K562 (cell line): ENCODE measurements at regions not wholly inside any gene's neighbourhood (a gene's known extent, or its start where the extent isn't known, plus 50 kb on each side); places are given as distances from the start of the nearest gene placed in this dataset.

Experiments used
- ETS2 ChIP-seq: IDR thresholded peaks from 2 replicates; pipeline ENCODE4 v1.6.1; 2016; ENCODE audit warnings: borderline replicate concordance, missing genetic modification characterization, mild to moderate bottlenecking, moderate library complexity, missing compliant biosample characterization; ENCODE audit not compliant: poor library complexity, severe bottlenecking
- IFI16 ChIP-seq: fragments of 250-450 bp; sonication (Bioruptor Pico); IDR thresholded peaks from 2 replicates; pipeline ENCODE4 v2.1.2; 2022; ENCODE audit warnings: mild to moderate bottlenecking, inconsistent platforms
- ILK ChIP-seq: fragments of 450-650 bp; IDR thresholded peaks from 2 replicates; pipeline ENCODE4 v1.6.1; 2016; ENCODE audit warnings: missing genetic modification characterization, low read depth, mild to moderate bottlenecking, missing compliant biosample characterization, moderate library complexity, borderline replicate concordance
- NCOA2 ChIP-seq, 2 experiments: fragments of 450-650 bp; IDR thresholded peaks; 2 replicates each; pipeline ENCODE4 v1.6.1; 2018; ENCODE audit warnings: mild to moderate bottlenecking in 2 of 2, moderate library complexity in 1 of 2; ENCODE audit not compliant: partially characterized antibody in 2 of 2
- NFIX ChIP-seq: fragments of 250-450 bp; sonication (Bioruptor Pico); IDR thresholded peaks from 2 replicates; pipeline ENCODE4 v1.4.0; 2020; ENCODE audit warnings: low read depth, mild to moderate bottlenecking, moderate library complexity
- PHB ChIP-seq: fragments of 250-450 bp; sonication (Bioruptor Pico); IDR thresholded peaks from 2 replicates; pipeline ENCODE4 v1.5.0; 2021
- POLR2G ChIP-seq: fragments of 200-400 bp; formaldehyde crosslinking; IDR thresholded peaks from 2 replicates; pipeline ENCODE4 v1.6.1; 2017; ENCODE audit warnings: low read depth, mild to moderate bottlenecking, antibody characterized with exemption, low read length, moderate library complexity
- PYGO2 ChIP-seq: fragments of 450-650 bp; IDR thresholded peaks from 2 replicates; pipeline ENCODE4 v1.6.1; 2016; ENCODE audit warnings: mild to moderate bottlenecking, missing genetic modification characterization, moderate library complexity, missing compliant biosample characterization
- XRCC5 ChIP-seq: fragments of 200-400 bp; formaldehyde crosslinking; IDR thresholded peaks from 2 replicates; pipeline ENCODE4 v1.6.1; 2017; ENCODE audit warnings: low read depth, mild to moderate bottlenecking, low read length
- ZFX ChIP-seq: sonication (generic); formaldehyde crosslinking; IDR thresholded peaks from 2 replicates; pipeline ENCODE4 v1.8.0; 2022; ENCODE audit warnings: mild to moderate bottlenecking, missing genetic modification reagents, moderate library complexity
- ZNF146 ChIP-seq: IDR thresholded peaks from one replicate; pipeline ENCODE4 v1.6.1; 2018; ENCODE audit warnings: missing compliant biosample characterization; ENCODE audit not compliant: unreplicated experiment
- TF ChIP-seq, protein P1 (sequence below): fragments of 450-650 bp; formaldehyde crosslinking; IDR thresholded peaks from 2 replicates; pipeline ENCODE4 v1.4.0; 2020; ENCODE audit warnings: mild to moderate bottlenecking
- TF ChIP-seq, protein P2 (sequence below): fragments of 250-450 bp; sonication (Bioruptor Pico); IDR thresholded peaks from 2 replicates; pipeline ENCODE4 v1.8.0; 2022; ENCODE audit warnings: inconsistent platforms, mild to moderate bottlenecking, moderate library complexity, borderline replicate concordance
- TF ChIP-seq, protein P3 (sequence below), 2 experiments: fragments of 450-650 bp; formaldehyde crosslinking in 1 of 2; IDR thresholded peaks; 2 replicates each; pipeline versions ENCODE4 v1.4.0 to v1.6.1; 2014 to 2020; ENCODE audit warnings: mild to moderate bottlenecking in 2 of 2, borderline replicate concordance in 1 of 2, low read depth in 1 of 2
- TF ChIP-seq, protein P4 (sequence below): IDR thresholded peaks from 2 replicates; pipeline ENCODE4 v1.6.1; 2012; ENCODE audit warnings: low read depth, low read length, improper control_type of control experiment, borderline replicate concordance

DNA sequence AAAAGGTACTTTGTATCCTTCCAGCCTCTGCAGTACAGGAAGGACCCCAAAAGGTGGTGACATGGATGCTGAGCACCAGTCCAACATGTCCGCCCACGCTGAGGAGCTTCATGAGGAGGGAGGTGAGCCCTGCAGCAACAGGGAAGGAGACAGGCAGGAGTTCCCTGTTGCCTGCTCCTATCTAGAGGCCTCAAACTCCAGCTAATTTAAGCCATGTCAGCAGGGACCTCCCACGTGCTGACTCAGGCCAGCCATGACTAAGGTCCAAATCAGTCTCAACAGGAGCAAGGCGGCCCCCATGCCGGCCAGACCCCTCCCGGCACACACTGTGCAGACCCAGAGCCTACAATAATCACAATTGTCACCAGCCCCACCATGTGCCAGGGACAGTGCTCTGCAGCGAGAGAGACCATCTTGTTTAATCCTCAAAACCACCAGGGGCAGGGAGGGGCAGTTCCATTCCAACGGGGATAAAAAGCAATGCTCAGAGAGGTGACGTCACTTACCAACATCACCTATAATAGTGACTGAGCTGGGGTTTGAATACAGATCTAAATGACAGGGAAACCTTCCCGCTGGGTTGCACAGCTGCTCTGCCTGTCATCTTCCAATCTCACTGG, 54.5 kb upstream of the GATA2 start (continued):
- TF ChIP-seq, protein P1, sequence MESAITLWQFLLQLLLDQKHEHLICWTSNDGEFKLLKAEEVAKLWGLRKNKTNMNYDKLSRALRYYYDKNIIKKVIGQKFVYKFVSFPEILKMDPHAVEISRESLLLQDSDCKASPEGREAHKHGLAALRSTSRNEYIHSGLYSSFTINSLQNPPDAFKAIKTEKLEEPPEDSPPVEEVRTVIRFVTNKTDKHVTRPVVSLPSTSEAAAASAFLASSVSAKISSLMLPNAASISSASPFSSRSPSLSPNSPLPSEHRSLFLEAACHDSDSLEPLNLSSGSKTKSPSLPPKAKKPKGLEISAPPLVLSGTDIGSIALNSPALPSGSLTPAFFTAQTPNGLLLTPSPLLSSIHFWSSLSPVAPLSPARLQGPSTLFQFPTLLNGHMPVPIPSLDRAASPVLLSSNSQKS (CRISPR knock-in tag): no peak
- TF ChIP-seq XRCC5: no peak
- no peak for TF ChIP-seq NFIX
- no peak for TF ChIP-seq ZNF146 (CRISPR knock-in tag)
- TF ChIP-seq PHB (CRISPR knock-in tag): no peak
- TF ChIP-seq, protein P2, sequence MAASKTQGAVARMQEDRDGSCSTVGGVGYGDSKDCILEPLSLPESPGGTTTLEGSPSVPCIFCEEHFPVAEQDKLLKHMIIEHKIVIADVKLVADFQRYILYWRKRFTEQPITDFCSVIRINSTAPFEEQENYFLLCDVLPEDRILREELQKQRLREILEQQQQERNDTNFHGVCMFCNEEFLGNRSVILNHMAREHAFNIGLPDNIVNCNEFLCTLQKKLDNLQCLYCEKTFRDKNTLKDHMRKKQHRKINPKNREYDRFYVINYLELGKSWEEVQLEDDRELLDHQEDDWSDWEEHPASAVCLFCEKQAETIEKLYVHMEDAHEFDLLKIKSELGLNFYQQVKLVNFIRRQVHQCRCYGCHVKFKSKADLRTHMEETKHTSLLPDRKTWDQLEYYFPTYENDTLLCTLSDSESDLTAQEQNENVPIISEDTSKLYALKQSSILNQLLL (CRISPR knock-in tag): no peak
- TF ChIP-seq, protein P3, sequence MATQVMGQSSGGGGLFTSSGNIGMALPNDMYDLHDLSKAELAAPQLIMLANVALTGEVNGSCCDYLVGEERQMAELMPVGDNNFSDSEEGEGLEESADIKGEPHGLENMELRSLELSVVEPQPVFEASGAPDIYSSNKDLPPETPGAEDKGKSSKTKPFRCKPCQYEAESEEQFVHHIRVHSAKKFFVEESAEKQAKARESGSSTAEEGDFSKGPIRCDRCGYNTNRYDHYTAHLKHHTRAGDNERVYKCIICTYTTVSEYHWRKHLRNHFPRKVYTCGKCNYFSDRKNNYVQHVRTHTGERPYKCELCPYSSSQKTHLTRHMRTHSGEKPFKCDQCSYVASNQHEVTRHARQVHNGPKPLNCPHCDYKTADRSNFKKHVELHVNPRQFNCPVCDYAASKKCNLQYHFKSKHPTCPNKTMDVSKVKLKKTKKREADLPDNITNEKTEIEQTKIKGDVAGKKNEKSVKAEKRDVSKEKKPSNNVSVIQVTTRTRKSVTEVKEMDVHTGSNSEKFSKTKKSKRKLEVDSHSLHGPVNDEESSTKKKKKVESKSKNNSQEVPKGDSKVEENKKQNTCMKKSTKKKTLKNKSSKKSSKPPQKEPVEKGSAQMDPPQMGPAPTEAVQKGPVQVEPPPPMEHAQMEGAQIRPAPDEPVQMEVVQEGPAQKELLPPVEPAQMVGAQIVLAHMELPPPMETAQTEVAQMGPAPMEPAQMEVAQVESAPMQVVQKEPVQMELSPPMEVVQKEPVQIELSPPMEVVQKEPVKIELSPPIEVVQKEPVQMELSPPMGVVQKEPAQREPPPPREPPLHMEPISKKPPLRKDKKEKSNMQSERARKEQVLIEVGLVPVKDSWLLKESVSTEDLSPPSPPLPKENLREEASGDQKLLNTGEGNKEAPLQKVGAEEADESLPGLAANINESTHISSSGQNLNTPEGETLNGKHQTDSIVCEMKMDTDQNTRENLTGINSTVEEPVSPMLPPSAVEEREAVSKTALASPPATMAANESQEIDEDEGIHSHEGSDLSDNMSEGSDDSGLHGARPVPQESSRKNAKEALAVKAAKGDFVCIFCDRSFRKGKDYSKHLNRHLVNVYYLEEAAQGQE (IDR thresholded peaks at IDR 0.05; ENCODE audit: borderline replicate concordance): peak; percentile 78
- TF ChIP-seq, protein P3 (CRISPR knock-in tag; IDR thresholded peaks at IDR 0.05; ENCODE audit: low read depth): no peak
- TF ChIP-seq PYGO2 (tag): no peak
- no peak for TF ChIP-seq ILK (tag)
- no peak for TF ChIP-seq NCOA2 (IDR thresholded peaks at IDR 0.05; ENCODE audit: partially characterized antibody in 2 of 2)
- TF ChIP-seq ZFX (CRISPR knock-in tag): peak; percentile 68
- TF ChIP-seq POLR2G: peak; percentile 52; the same call in 1 of the 2 replicates
- TF ChIP-seq, protein P4, sequence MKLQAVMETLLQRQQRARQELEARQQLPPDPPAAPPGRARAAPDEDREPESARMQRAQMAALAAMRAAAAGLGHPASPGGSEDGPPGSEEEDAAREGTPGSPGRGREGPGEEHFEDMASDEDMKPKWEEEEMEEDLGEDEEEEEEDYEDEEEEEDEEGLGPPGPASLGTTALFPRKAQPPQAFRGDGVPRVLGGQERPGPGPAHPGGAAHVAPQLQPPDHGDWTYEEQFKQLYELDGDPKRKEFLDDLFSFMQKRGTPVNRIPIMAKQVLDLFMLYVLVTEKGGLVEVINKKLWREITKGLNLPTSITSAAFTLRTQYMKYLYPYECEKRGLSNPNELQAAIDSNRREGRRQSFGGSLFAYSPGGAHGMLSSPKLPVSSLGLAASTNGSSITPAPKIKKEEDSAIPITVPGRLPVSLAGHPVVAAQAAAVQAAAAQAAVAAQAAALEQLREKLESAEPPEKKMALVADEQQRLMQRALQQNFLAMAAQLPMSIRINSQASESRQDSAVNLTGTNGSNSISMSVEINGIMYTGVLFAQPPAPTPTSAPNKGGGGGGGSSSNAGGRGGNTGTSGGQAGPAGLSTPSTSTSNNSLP: no peak
- TF ChIP-seq IFI16 (CRISPR knock-in tag): no peak
- TF ChIP-seq ETS2 (tag): no peak
